Transverse colon (tissue), 4 donors: ENCODE measurements at regions not wholly inside any gene's neighbourhood (a gene's known extent, or its start where the extent isn't known, plus 50 kb on each side); places are given as distances from the start of the nearest gene placed in this dataset.

ENCODE experiments used
- DNase-seq: peaks from one replicate; pipeline ENCODE4 v3.0.0-alpha.2; 2019
- H3K27ac ChIP-seq, 4 donors: fragments of 200-600 bp; sonication (generic); 2 replicates each; pipeline ENCODE4 v1.5.1; 2016 to 2018; ENCODE audit warnings: inconsistent platforms in 4 of 4
- H3K27me3 ChIP-seq: fragments of 200-600 bp; sonication (generic); 2 replicates; pipeline ENCODE4 v1.5.1; 2017; ENCODE audit warnings: inconsistent platforms
- H3K36me3 ChIP-seq, 4 donors: fragments of 200-600 bp; sonication (generic); 2 replicates each; pipeline ENCODE4 v1.5.1; 2017 to 2019; ENCODE audit warnings: inconsistent platforms in 4 of 4
- H3K4me1 ChIP-seq, 4 donors: fragments of 200-600 bp; sonication (generic); 2 replicates each; pipeline ENCODE4 v1.5.1; 2017 to 2020; ENCODE audit warnings: inconsistent platforms in 4 of 4
- H3K4me3 ChIP-seq, 4 donors: fragments of 200-600 bp; sonication (generic); 1 replicate in 1 of 4; 2 replicates in 3 of 4; pipeline versions ENCODE4 v1.5.1 to v1.6.1; 2017 to 2019; ENCODE audit warnings: inconsistent platforms in 4 of 4
- H3K9me3 ChIP-seq, 2 donors: fragments of 200-600 bp; sonication (generic); 2 replicates each; pipeline ENCODE4 v1.5.1; 2017 to 2019; ENCODE audit warnings: inconsistent platforms in 2 of 2
- EP300 ChIP-seq: sonication (generic); formaldehyde crosslinking; IDR thresholded peaks from one replicate; pipeline ENCODE4 v1.6.1; 2017; ENCODE audit warnings: antibody characterized with exemption, low read depth
- POLR2A ChIP-seq: fragments of 450-650 bp; IDR thresholded peaks from one replicate; pipeline ENCODE4 v1.6.1; 2016; ENCODE audit warnings: antibody characterized with exemption, mild to moderate bottlenecking, moderate library complexity
- POLR2AphosphoS5 ChIP-seq, 3 donors: sonication (generic); formaldehyde crosslinking; IDR thresholded peaks; one replicate each; pipeline ENCODE4 v1.6.1; 2016; ENCODE audit warnings: antibody characterized with exemption in 3 of 3
- WGBS, 2 donors: methylation state at CpG; one replicate each; pipeline ENCODE4 v1.1.5; 2018; ENCODE audit warnings: low coverage in 1 of 2; 5-methylcytosine and 5-hydroxymethylcytosine counted together
- in situ Hi-C, 4 donors: fragments of 200-750 bp; cut with MboI; loops; one replicate each; pipeline versions ENCODE4 v1.15.0 to v1.15.1; 2017; ENCODE audit warnings: low sequenced_read_pairs in 3 of 4, low pct_ligation_motif_present in 1 of 4, low pct_unique_long_range_greater_than_20kb in 1 of 4
- intact Hi-C: fragments of 100-400 bp; cut with DNase I; formaldehyde crosslinking; loops from one replicate; pipeline ENCODE4 v1.15.1; 2023; ENCODE audit warnings: low total_unique reads
- TF ChIP-seq, protein P1 (sequence below), 5 experiments: fragments of 200-600 bp in 3 of 5; fragments of 450-650 bp in 2 of 5; sonication (generic) in 3 of 5; IDR thresholded peaks; 1 replicate in 2 of 5; 2 replicates in 3 of 5; pipeline ENCODE4 v1.5.1; 2016 to 2017; ENCODE audit warnings: antibody characterized with exemption in 5 of 5, inconsistent platforms in 3 of 5, mild to moderate bottlenecking in 2 of 5, moderate library complexity in 1 of 5

DNA sequence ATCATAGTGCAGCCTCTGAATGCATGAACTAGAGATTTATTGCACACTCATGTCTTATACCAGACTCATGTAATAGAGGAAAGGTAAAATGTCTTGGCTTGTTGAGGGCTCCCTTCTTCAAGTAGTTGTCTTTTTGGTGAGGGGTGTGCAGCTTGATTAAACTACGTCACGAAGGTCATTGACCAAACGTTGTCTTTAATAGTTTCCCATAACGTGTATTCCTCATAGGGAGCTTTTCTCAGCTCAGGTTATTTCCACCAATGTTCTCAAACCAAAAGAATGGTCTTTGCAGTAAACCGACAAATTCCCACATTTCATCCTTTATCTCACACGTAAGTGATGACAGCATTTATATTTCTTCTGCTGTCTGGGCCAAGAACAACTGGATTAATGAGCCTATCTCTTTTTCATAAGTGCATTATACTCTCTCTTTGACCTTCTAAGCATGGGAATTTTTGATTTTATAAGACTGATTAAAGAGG is 547.7 kb upstream of the ZEB2 start:
- 79 to 85% methylated on average over 6 of the region's 6 CpGs for WGBS, 2 donors
- H3K27me3 ChIP-seq = no peaks in the 10 kb centered on the region
- TF ChIP-seq POLR2AphosphoS5 (IDR thresholded peaks at IDR 0.05) (no peak), EP300 (no peak), POLR2A (no peak)
- TF ChIP-seq, protein P1, sequence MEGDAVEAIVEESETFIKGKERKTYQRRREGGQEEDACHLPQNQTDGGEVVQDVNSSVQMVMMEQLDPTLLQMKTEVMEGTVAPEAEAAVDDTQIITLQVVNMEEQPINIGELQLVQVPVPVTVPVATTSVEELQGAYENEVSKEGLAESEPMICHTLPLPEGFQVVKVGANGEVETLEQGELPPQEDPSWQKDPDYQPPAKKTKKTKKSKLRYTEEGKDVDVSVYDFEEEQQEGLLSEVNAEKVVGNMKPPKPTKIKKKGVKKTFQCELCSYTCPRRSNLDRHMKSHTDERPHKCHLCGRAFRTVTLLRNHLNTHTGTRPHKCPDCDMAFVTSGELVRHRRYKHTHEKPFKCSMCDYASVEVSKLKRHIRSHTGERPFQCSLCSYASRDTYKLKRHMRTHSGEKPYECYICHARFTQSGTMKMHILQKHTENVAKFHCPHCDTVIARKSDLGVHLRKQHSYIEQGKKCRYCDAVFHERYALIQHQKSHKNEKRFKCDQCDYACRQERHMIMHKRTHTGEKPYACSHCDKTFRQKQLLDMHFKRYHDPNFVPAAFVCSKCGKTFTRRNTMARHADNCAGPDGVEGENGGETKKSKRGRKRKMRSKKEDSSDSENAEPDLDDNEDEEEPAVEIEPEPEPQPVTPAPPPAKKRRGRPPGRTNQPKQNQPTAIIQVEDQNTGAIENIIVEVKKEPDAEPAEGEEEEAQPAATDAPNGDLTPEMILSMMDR (IDR thresholded peaks at IDR 0.05) = no peak
- intact Hi-C loops = no loop called here
- H3K4me3 ChIP-seq = no peak overlapping the region
- no peaks in the 10 kb centered on the region for H3K36me3 ChIP-seq
- in situ Hi-C loops = no loop called here
- peaks cover 0 to 5% (median 0%) of the 10 kb centered on the region in 4 donors for H3K4me1 ChIP-seq
- no peaks in the 10 kb centered on the region for H3K9me3 ChIP-seq
- no peak overlapping the region for H3K27ac ChIP-seq
- no peak for DNase-seq

DNA sequence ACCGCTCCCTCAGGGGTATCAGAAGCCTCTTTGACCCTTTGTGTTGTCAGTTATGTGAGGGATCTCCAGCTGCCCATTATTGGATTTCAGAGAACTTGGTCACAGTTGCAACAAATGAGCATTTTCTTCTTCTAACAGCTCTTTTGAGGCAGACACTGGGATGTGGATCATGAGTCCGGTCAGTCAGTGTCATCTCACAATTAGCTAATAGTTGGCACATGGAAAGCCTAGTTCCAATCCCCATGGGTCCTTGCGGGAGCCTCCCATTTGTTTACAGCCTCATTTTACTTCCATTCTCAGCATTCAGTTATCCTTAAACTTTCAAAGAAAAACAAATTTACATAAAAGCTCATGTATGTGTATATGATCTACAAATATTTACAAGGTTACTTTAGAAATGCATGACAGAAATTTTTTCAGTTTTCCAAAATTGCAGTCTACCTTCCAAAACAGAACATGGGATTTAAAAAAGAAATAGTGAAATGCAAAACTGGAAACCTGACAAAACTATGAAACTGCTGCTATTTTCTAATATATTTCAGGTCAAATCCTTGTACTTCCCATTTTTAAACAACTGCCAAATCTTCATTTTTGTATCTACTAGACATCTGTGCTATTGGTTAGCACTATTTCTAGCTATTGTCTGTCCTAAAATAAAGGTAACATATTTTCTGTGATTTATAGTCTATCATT is 547.1 kb upstream of the ZEB2 start:
- no peaks in the 10 kb centered on the region for H3K27me3 ChIP-seq
- intact Hi-C loops (no loop called here), in situ Hi-C loops (no loop called here)
- TF ChIP-seq EP300 = no peak
- TF ChIP-seq, protein P1 (IDR thresholded peaks at IDR 0.05) = no peak
- TF ChIP-seq POLR2A = no peak
- no peak for TF ChIP-seq POLR2AphosphoS5 (IDR thresholded peaks at IDR 0.05)
- DNase-seq = no peak
- no peak overlapping the region for H3K4me3 ChIP-seq
- no peaks in the 10 kb centered on the region for H3K36me3 ChIP-seq
- H3K4me1 ChIP-seq = peaks cover 0 to 5% (median 0%) of the 10 kb centered on the region in 4 donors
- peak overlapping the region; percentile 32 to 65 (median 53) for H3K27ac ChIP-seq
- no peaks in the 10 kb centered on the region for H3K9me3 ChIP-seq
- 45 to 79% methylated on average over 2 to 3 of the region's 3 CpGs for WGBS, 2 donors

DNA sequence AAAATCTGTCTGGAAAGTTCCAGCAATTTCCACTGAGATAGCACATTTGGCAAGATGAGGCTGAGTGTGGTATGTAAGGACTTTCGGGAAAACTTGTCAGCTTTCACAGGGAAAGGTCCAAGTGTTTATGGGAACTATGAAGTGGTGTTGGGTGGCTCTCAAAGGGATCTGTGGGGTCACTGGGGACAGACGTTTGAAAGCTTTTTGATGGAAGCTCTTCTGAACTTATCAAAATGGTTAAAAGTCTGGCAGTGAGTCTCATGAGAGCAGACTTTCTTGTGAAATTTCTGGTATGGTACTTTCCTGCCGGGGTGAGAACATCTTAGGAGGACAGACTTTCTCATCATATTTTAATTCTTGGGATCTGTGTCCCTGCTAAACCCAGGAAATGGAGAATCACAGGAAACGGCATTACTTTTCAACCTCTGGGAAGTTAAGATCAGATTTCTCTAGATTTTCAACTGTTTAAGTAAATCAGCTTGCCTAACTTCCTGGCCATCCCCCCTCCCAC is 546.3 kb upstream of the ZEB2 start:
- TF ChIP-seq POLR2AphosphoS5 (IDR thresholded peaks at IDR 0.05) (peak in 2 of 3 donors; percentile 8 to 13), POLR2A (no peak)
- no peak overlapping the region for H3K4me3 ChIP-seq
- no peak for DNase-seq
- no peaks in the 10 kb centered on the region for H3K9me3 ChIP-seq
- in situ Hi-C loops = no loop called here
- intact Hi-C loops = no loop called here
- no peaks in the 10 kb centered on the region for H3K36me3 ChIP-seq
- WGBS, 2 donors = 55 to 62% methylated on average over 4 of the region's 4 CpGs
- peak overlapping the region; percentile 32 to 65 (median 53) for H3K27ac ChIP-seq
- H3K4me1 ChIP-seq = peaks cover 0 to 5% (median 0%) of the 10 kb centered on the region in 4 donors
- H3K27me3 ChIP-seq = no peaks in the 10 kb centered on the region

DNA sequence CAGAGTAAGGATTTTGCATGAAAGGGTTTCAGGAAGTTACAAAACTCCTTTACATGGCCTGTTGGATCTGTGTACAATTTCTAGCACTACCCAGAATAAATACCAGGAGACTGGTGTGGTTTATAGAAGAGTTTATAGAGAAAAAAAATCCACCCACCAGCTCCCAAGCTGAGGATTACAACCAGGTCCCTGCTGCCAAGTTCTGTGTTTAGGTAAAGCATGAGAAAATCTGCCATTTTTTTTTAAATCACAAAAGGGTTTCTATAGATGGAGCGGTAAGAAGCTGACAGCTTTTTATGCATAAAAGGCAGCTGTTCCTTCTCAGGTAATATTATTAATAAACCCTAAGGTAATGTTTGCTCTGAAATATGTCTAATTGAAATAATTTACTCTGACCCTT is 545.4 kb upstream of the ZEB2 start:
- in situ Hi-C loops = no loop called here
- Histone ChIP-seq H3K9me3 (no peaks in the 10 kb centered on the region), H3K4me3 (no peak overlapping the region), H3K27me3 (no peaks in the 10 kb centered on the region), H3K27ac (peak overlapping the region; percentile 4 to 65 (median 53)), H3K36me3 (no peaks in the 10 kb centered on the region), H3K4me1 (peaks cover 0 to 5% (median 0%) of the 10 kb centered on the region in 4 donors)
- no peak for DNase-seq
- 75 to 80% methylated on average over 1 of the region's 1 CpG for WGBS, 2 donors
- intact Hi-C loops = no loop called here
- TF ChIP-seq POLR2AphosphoS5 (IDR thresholded peaks at IDR 0.05) (no peak), EP300 (no peak), POLR2A (no peak)
- TF ChIP-seq, protein P1 (IDR thresholded peaks at IDR 0.05) = no peak
